Keratinocyte (primary cell): ENCODE measurements at regions not wholly inside any gene's neighbourhood (a gene's known extent, or its start where the extent isn't known, plus 50 kb on each side); places are given as distances from the start of the nearest gene placed in this dataset.

Experiments used
- DNase-seq: peaks from one replicate; pipeline ENCODE4 v3.0.0-alpha.2; 2011; ENCODE audit warnings: low read depth, missing footprints, low spot score
- FAIRE-seq: peaks from 2 replicates; lab custom pipeline; 2011; peaks lifted over from hg19 to GRCh38; lab: Jason Lieb, UNC
- H2AFZ ChIP-seq: 2 replicates; pipeline ENCODE4 v1.6.0; 2012; ENCODE audit warnings: low read length, control low read depth, inconsistent platforms; ENCODE audit not compliant: control insufficient read depth
- H3K27ac ChIP-seq: 2 replicates; pipeline ENCODE4 v1.5.1; 2011; ENCODE audit warnings: low read length; ENCODE audit not compliant: control insufficient read depth, insufficient read depth
- H3K27me3 ChIP-seq: 3 replicates; pipeline ENCODE4 v1.6.0; 2011; ENCODE audit warnings: low read length; ENCODE audit not compliant: control insufficient read depth, insufficient read depth; ENCODE audit errors: extremely low read depth
- H3K36me3 ChIP-seq, 2 experiments: 2 replicates in 1 of 2; 3 replicates in 1 of 2; pipeline ENCODE4 v1.5.1; 2011; ENCODE audit warnings: low read length in 2 of 2, mild to moderate bottlenecking in 1 of 2; ENCODE audit not compliant: control insufficient read depth in 2 of 2, insufficient read depth in 2 of 2; ENCODE audit errors: extremely low read depth in 1 of 2
- H3K4me1 ChIP-seq: 3 replicates; pipeline ENCODE4 v1.5.1; 2011; ENCODE audit warnings: low read length; ENCODE audit not compliant: control insufficient read depth, insufficient read depth; ENCODE audit errors: extremely low read depth
- H3K4me2 ChIP-seq: 3 replicates; pipeline ENCODE4 v1.6.0; 2011; ENCODE audit warnings: low read depth, low read length; ENCODE audit not compliant: control insufficient read depth, insufficient read depth; ENCODE audit errors: extremely low read depth
- H3K4me3 ChIP-seq, 3 experiments: fragments of 200-600 bp in 1 of 3; sonication (generic) in 1 of 3; 2 replicates in 2 of 3; 3 replicates in 1 of 3; pipeline ENCODE4 v1.5.1; 2011 to 2016; ENCODE audit warnings: low read length in 3 of 3, mild to moderate bottlenecking in 3 of 3, control low read depth in 2 of 3, inconsistent platforms in 1 of 3, low read depth in 1 of 3, mixed read lengths in 1 of 3, mixed run types in 1 of 3, moderate library complexity in 1 of 3; ENCODE audit not compliant: control insufficient read depth in 2 of 3, insufficient read depth in 2 of 3; ENCODE audit errors: extremely low read depth in 1 of 3
- H3K79me2 ChIP-seq: 2 replicates; pipeline ENCODE4 v1.6.0; 2012; ENCODE audit warnings: low read length; ENCODE audit not compliant: control insufficient read depth, insufficient read depth
- H3K9ac ChIP-seq: 3 replicates; pipeline ENCODE4 v1.6.0; 2011; ENCODE audit warnings: low read length; ENCODE audit not compliant: control insufficient read depth, insufficient read depth; ENCODE audit errors: extremely low read depth
- H3K9me1 ChIP-seq: 3 replicates; pipeline ENCODE4 v1.6.0; 2011; ENCODE audit warnings: low read length; ENCODE audit not compliant: control insufficient read depth, insufficient read depth; ENCODE audit errors: extremely low read depth
- H3K9me3 ChIP-seq: 2 replicates; pipeline ENCODE4 v1.5.1; 2012; ENCODE audit warnings: low read depth, low read length; ENCODE audit not compliant: control insufficient read depth
- H4K20me1 ChIP-seq: 3 replicates; pipeline ENCODE4 v1.6.0; 2011; ENCODE audit warnings: low read length; ENCODE audit not compliant: control insufficient read depth, insufficient read depth; ENCODE audit errors: extremely low read depth
- CTCF ChIP-seq, 3 experiments: IDR thresholded peaks in 1 of 3; conservative IDR thresholded peaks in 1 of 3; optimal IDR thresholded peaks in 1 of 3; 2 replicates in 2 of 3; 3 replicates in 1 of 3; pipeline versions ENCODE3 to v1.5.1; 2011; ENCODE audit warnings: low read length in 3 of 3, mild to moderate bottlenecking in 3 of 3, moderate library complexity in 2 of 3, control low read depth in 1 of 3, inconsistent platforms in 1 of 3; ENCODE audit not compliant: insufficient read depth in 2 of 3; ENCODE audit errors: extremely low read depth in 1 of 3
- EZH2 ChIP-seq: IDR thresholded peaks from one replicate; pipeline ENCODE4 v1.6.1; 2012; ENCODE audit warnings: inconsistent platforms, mild to moderate bottlenecking, low read length, moderate library complexity
- dilution Hi-C: fragments of 300-500 bp; cut with MboI; formaldehyde crosslinking; loops from one replicate; pipeline ENCODE4 v1.7.0; 2020; ENCODE audit warnings: low sequenced_read_pairs; ENCODE audit not compliant: extremely low pct_ligation_motif_present

DNA sequence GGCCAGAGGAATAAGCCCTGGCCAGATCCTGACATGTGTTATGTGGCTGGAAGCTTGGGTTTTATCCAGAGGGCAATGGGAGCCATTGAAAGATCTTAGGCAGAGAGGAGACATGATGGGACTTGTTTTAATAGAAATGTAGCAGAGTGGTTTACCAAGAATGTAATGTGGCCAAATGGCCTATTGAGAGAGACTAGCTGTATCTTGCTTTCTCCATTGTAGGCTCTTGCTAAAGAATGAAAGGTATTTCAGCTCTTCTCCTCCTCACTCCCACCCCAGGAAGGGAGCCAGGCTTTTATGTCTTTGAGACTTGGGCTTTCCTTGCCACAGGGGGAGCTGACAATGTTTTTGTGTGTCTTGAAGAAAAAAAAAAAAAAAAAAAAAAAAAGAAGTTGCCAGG is 82.3 kb downstream of the TRIM29 start:
- FAIRE-seq (peak; percentile 96), DNase-seq (peak; percentile 94)
- Histone ChIP-seq H3K36me3 (no peaks in the 10 kb centered on the region), H3K4me2 (peak overlapping the region; percentile 82), H3K27ac (peak overlapping the region; percentile 62), H3K27me3 (no peaks in the 10 kb centered on the region), H3K9me3 (no peaks in the 10 kb centered on the region), H2AFZ (peak overlapping the region; percentile 94), H3K79me2 (no peaks in the 10 kb centered on the region), H3K4me3 (peak overlapping the region in 2 of 3 experiments; percentile 6 to 23), H3K4me1 (peaks cover 34% of the 10 kb centered on the region), H3K9me1 (no peaks in the 10 kb centered on the region), H3K9ac (peak overlapping the region; percentile 16), H4K20me1 (no peaks in the 10 kb centered on the region)
- peak in 1 of 3 experiments; percentile 11 for TF ChIP-seq CTCF (optimal IDR thresholded peaks at IDR 0.05 in 1 of 3, IDR thresholded peaks at IDR 0.05 in 1 of 3, conservative IDR thresholded peaks at IDR 0.05 in 1 of 3; ENCODE audit: extremely low read depth in 1 of 3, insufficient read depth in 2 of 3, low read length in 3 of 3)
- no peak for TF ChIP-seq EZH2
- dilution Hi-C loops = no loop called here

DNA sequence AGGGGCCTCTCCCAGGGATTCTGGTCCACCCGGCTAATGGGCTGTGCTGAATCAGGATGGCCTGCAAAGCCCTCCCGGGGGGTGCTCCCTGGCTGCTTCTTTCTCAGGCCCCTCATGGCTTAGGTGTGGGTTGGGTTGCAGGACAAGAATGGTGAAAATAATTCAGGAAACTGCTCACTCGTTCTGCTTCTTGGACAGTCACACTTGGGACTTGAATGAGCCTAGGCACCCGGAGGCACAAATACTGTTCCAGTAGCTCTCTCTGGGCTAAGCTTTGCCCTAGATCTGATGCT is 83.2 kb downstream of the TRIM29 start:
- dilution Hi-C loops = no loop called here
- Histone ChIP-seq H3K79me2 (no peaks in the 10 kb centered on the region), H3K36me3 (no peaks in the 10 kb centered on the region), H3K9ac (no peak overlapping the region), H3K4me1 (peaks cover 34% of the 10 kb centered on the region), H3K4me2 (no peak overlapping the region), H4K20me1 (no peaks in the 10 kb centered on the region), H2AFZ (peak overlapping the region; percentile 94), H3K9me1 (no peaks in the 10 kb centered on the region), H3K4me3 (no peak overlapping the region), H3K27me3 (no peaks in the 10 kb centered on the region), H3K9me3 (no peaks in the 10 kb centered on the region), H3K27ac (no peak overlapping the region)
- DNase-seq (no peak), FAIRE-seq (no peak)
- TF ChIP-seq EZH2 (no peak), CTCF (optimal IDR thresholded peaks at IDR 0.05 in 1 of 3, IDR thresholded peaks at IDR 0.05 in 1 of 3, conservative IDR thresholded peaks at IDR 0.05 in 1 of 3; ENCODE audit: extremely low read depth in 1 of 3, insufficient read depth in 2 of 3, low read length in 3 of 3) (no peak)
